Left lung (tissue), 4 donors: ENCODE measurements at regions not wholly inside any gene's neighbourhood (a gene's known extent, or its start where the extent isn't known, plus 50 kb on each side); places are given as distances from the start of the nearest gene placed in this dataset.

ENCODE experiments used
- ATAC-seq: fragments of 200-7000 bp; cut with Tn5 transposase; one replicate; pipeline ENCODE4 v1.9.1; 2020; ENCODE audit warnings: moderate library complexity
- DNase-seq, 4 donors: peaks; one replicate each; pipeline ENCODE4 v3.0.0-alpha.2; 2013 to 2020
- H3K27ac ChIP-seq, 2 donors: fragments of 200-600 bp; sonication (generic) in 1 of 2; one replicate each; pipeline versions ENCODE4 v1.5.0 to v1.8.0; 2020 to 2021
- H3K27me3 ChIP-seq, 2 donors: fragments of 200-600 bp; sonication (generic) in 1 of 2; one replicate each; pipeline versions ENCODE4 v1.5.0 to v1.8.0; 2020 to 2021
- H3K36me3 ChIP-seq, 2 donors: fragments of 200-600 bp; sonication (generic) in 1 of 2; one replicate each; pipeline versions ENCODE4 v1.5.0 to v1.8.0; 2020 to 2021
- H3K4me1 ChIP-seq, 2 donors: fragments of 200-600 bp; one replicate each; pipeline ENCODE4 v1.8.0; 2021
- H3K4me3 ChIP-seq, 2 donors: fragments of 200-600 bp; sonication (generic) in 1 of 2; one replicate each; pipeline versions ENCODE4 v1.5.0 to v1.8.0; 2020 to 2021; ENCODE audit warnings: mild to moderate bottlenecking in 1 of 2
- H3K9me3 ChIP-seq, 2 donors: fragments of 200-600 bp; sonication (generic) in 1 of 2; one replicate each; pipeline versions ENCODE4 v1.5.0 to v1.8.0; 2020 to 2021
- CTCF ChIP-seq, 2 donors: fragments of 200-600 bp; sonication (generic) in 1 of 2; IDR thresholded peaks; one replicate each; pipeline versions ENCODE4 v1.5.0 to v1.8.0; 2021; ENCODE audit warnings: antibody characterized with exemption in 2 of 2
- intact Hi-C, 2 donors: fragments of 100-400 bp; cut with DNase I; formaldehyde crosslinking; loops; one replicate each; pipeline versions ENCODE4 v1.11.2 to v1.14.2; 2022
- donor health status: DM: no; HTN: yes; CAD: no.
- donor health status: DM: no; HTN: no; CAD: no.

GRCh38 chr1:232454227-232454886 lies 175.6 kb downstream of the SIPA1L2 start:
- TF ChIP-seq CTCF (IDR thresholded peaks at IDR 0.05), result no peak
- DNase-seq, result no peak

GRCh38 chr1:232452736-232453440 lies 177.0 kb downstream of the SIPA1L2 start:
- no peaks in the 10 kb centered on the region for H3K9me3 ChIP-seq
- H3K4me1 ChIP-seq, result peaks cover 0 to 19% of the 10 kb centered on the region in 2 donors
- no peak for TF ChIP-seq CTCF (IDR thresholded peaks at IDR 0.05)
- H3K27ac ChIP-seq, result no peak overlapping the region
- ATAC-seq (no peak), DNase-seq (no peak)
- intact Hi-C loops, result no loop called here
- H3K36me3 ChIP-seq, result no peaks in the 10 kb centered on the region
- H3K4me3 ChIP-seq, result no peak overlapping the region
- no peaks in the 10 kb centered on the region for H3K27me3 ChIP-seq

More at GRCh38 chr1:232454227-232454886, 175.6 kb downstream of the SIPA1L2 start:
- Histone ChIP-seq H3K36me3 (peaks cover 0 to 4% of the 10 kb centered on the region in 2 donors), H3K9me3 (no peaks in the 10 kb centered on the region), H3K27me3 (no peaks in the 10 kb centered on the region), H3K4me3 (no peak overlapping the region), H3K4me1 (peaks cover 0 to 19% of the 10 kb centered on the region in 2 donors), H3K27ac (no peak overlapping the region)
- ATAC-seq, result no peak
- intact Hi-C loops, result no loop called here

DNA sequence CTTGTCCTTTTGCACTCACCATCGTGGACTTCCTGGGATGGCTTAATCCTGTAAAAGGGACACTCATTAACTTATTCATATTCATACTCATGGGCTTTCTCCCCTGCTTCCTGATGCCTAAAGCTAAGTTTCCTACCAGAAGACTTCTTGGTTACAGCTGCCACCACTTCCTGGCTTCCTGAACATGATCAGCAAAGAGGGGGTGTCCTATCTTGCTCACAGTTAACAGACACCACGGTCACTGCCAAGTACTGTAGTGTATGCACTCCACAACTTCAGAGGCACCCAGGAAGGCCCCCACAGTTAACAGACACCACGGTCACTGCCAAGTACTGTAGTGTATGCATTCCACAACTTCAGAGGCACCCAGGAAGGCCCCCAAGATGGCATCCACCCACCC lies 177.8 kb downstream of the SIPA1L2 start:
- no peaks in the 10 kb centered on the region for H3K9me3 ChIP-seq
- no peaks in the 10 kb centered on the region for H3K36me3 ChIP-seq
- peaks cover 0 to 17% of the 10 kb centered on the region in 2 donors for H3K4me1 ChIP-seq
- intact Hi-C loops, result no loop called here
- no peaks in the 10 kb centered on the region for H3K27me3 ChIP-seq
- no peak for DNase-seq
- no peak overlapping the region for H3K4me3 ChIP-seq
- ATAC-seq, result no peak
- no peak for TF ChIP-seq CTCF (IDR thresholded peaks at IDR 0.05)
- no peak overlapping the region for H3K27ac ChIP-seq

DNA sequence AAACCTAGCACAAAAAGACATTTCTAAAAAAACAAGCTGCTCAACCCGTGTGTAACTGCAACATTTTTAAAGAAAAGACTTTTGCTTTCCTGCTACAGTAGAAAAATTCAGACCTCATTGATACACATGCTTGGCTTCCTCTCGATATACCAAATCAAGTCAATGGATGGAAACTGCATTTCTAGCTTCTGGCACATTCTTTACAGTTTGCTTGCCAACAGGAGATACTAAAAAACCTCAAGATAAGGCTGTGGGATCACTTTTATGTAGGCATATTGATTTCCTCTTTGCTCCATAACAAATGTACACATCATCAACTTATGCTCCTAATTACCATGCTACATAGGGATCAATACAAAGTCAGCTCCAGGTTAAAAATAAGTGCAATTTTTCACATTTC lies 178.4 kb downstream of the SIPA1L2 start:
- Histone ChIP-seq H3K36me3 (no peaks in the 10 kb centered on the region), H3K9me3 (no peaks in the 10 kb centered on the region), H3K27ac (no peak overlapping the region), H3K4me3 (no peak overlapping the region), H3K4me1 (peaks cover 0 to 16% of the 10 kb centered on the region in 2 donors), H3K27me3 (no peaks in the 10 kb centered on the region)
- DNase-seq (no peak), ATAC-seq (no peak)
- TF ChIP-seq CTCF (IDR thresholded peaks at IDR 0.05), result no peak
- intact Hi-C loops, result no loop called here

GRCh38 chr1:232450615-232451014 lies 179.3 kb downstream of the SIPA1L2 start:
- no peak for TF ChIP-seq CTCF (IDR thresholded peaks at IDR 0.05)
- H3K4me1 ChIP-seq, result peaks cover 0 to 16% of the 10 kb centered on the region in 2 donors
- intact Hi-C loops, result no loop called here
- ATAC-seq (no peak), DNase-seq (no peak)
- no peaks in the 10 kb centered on the region for H3K9me3 ChIP-seq
- no peaks in the 10 kb centered on the region for H3K27me3 ChIP-seq
- peaks cover 0 to 2% of the 10 kb centered on the region in 2 donors for H3K36me3 ChIP-seq
- no peak overlapping the region for H3K27ac ChIP-seq
- no peak overlapping the region for H3K4me3 ChIP-seq
